GM21786 (cell line): ENCODE measurements at regions not wholly inside any gene's neighbourhood (a gene's known extent, or its start where the extent isn't known, plus 50 kb on each side); places are given as distances from the start of the nearest gene placed in this dataset.

Source experiments
- ATAC-seq: cut with Tn5 transposase; IDR thresholded peaks from one replicate; pipeline ENCODE4 v1.9.1; 2021; ENCODE audit not compliant: unreplicated experiment

- ATAC-seq, result no peak
These were observed 218.0 kb downstream of the TMEM38B start for GRCh38 chr9:105912157-105912862.

- ATAC-seq, result no peak
These were observed 218.6 kb downstream of the TMEM38B start for GRCh38 chr9:105912863-105913516.

GRCh38 chr9:105921057-105921726 lies 226.9 kb downstream of the TMEM38B start:
- no peak for ATAC-seq

GRCh38 chr9:105928416-105928815 lies 234.1 kb downstream of the TMEM38B start:
- no peak for ATAC-seq

DNA sequence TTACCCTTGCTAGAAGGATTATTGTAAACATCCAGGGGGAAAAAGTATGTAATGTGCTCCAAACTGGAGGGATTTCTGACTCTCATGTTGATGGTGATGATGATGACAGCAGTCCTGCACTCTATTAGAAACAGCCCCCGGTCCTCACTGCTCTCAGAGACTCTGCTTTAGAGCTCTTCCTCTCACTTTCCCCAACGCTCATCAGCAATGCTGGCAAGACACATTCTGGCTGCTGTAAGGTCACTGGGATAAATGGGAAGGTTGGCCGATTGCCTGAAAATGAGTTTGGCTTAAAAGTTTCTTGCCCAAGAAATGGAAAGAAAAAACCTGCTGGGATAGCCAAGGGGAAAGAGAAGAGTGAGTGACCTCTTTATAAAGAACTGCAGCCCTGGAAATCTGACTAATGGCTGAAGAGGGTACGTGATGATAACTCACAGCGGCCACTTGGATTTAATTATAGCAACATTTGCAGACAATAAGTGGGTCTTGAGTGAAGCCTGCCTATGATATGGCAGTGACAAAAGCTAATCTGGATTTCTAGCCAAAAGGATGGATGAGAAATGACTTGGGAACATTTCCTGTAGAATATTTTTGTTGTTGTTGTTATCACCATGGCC lies 235.8 kb downstream of the TMEM38B start:
- no peak for ATAC-seq

- no peak for ATAC-seq
These were observed 237.9 kb downstream of the TMEM38B start for GRCh38 chr9:105932276-105932675.

- no peak for ATAC-seq
These were observed 256.1 kb downstream of the TMEM38B start for GRCh38 chr9:105950448-105950847.

DNA sequence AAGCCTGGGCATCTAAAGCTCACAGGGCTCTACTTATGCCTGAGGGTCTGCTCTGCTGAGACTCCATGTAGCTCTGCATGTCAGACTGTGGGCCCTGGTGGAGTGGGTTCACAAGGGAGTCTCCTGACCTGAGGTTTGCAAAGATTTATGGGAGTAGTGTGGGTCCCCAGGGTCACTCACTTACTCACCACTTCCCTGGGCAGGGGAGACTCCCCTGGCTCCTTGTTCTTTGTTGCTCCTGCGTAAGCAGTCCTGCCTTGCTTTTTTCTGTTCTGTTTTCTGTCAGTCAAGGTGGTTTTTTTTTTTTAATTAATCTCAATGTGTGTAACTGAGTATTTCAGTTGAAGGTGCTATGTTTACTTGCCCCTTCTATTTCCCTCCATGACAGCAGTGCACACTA lies 256.6 kb downstream of the TMEM38B start:
- peak; percentile 60 for ATAC-seq

DNA sequence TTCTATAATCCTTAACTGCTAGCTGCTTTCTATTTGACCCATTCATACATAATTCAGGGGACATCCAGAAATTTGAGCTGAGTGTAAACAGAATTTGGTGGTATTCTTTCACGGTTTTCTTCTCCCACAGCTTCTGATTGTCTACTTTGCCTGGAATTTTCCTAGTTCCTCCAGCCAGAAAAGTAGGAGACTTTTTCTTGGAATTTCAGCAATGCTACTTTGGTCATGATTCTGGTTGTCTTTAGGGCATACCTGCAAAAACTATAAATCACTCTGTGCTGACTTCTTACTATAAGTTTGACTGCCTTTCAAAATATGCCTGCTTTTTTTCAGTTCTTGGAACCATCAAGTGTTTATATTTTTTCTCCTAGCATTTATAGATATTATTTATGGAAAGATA lies 260.2 kb downstream of the TMEM38B start:
- no peak for ATAC-seq

DNA sequence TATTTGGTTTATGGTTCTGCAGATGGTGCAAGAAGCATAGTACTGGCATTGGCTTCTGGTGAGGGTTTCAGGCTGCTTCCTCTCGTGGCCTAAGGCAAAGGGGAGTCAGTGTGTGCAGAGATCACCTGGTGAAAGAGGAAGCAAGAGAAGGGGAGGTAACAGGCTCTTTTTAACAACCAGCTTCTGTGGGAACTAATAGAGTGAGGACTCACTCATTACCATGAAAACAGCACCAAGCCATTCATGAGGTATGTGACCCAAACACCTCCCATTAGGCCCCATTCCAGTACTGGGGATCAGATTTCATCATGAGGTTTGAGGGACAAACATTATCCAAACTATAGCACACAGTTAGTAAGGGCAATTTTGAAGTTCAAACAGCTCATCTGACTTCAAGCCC lies 263.5 kb downstream of the TMEM38B start:
- no peak for ATAC-seq

GRCh38 chr9:105958587-105958986 lies 264.2 kb downstream of the TMEM38B start:
- ATAC-seq, result no peak

- no peak for ATAC-seq
These were observed 265.2 kb downstream of the TMEM38B start for GRCh38 chr9:105959531-105959930.

- ATAC-seq, result no peak
These were observed 269.2 kb downstream of the TMEM38B start for GRCh38 chr9:105963343-105964099.

- ATAC-seq, result no peak
These were observed 269.8 kb downstream of the TMEM38B start for GRCh38 chr9:105964156-105964555.

DNA sequence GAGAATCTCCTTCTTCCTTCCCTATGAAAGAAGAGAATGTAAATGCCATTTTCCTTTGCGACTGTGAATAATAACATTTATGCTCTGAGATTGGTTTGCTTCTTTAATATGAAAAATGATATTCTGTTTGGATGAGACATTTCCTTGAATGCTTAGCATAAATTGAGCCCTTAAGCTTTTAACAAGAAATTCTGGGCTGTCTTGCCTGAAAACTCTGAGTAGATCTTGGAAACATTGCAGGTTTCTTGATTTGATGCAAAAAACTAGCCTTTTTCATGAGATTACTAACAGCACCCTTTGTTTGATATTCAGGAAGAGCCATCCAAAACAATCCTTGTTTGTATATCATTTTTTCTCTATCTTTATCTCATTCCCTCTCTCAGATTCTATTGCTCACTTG lies 272.5 kb downstream of the TMEM38B start:
- ATAC-seq, result no peak

DNA sequence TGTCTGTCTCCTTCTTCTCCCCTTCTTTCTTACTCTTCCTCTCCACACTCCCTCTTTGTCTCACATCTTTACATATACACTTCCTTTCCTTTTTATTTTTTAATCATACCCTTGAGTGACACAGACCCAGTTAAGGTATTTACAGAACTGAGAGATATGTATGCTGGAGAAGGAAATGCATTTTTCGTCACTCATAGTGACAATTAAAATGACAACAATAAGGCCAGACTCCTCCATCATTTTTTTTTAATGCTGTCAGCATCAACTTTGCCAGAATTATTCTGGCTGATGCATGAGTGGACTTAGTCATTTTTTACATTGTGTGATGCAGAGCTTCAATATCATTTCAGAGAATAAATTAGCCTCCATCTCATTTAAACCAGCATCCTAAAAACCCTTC lies 272.9 kb downstream of the TMEM38B start:
- ATAC-seq, result no peak

GRCh38 chr9:105967797-105968196 lies 273.5 kb downstream of the TMEM38B start:
- ATAC-seq, result no peak

- ATAC-seq, result no peak
These were observed 274.6 kb downstream of the TMEM38B start for GRCh38 chr9:105968811-105969466.

DNA sequence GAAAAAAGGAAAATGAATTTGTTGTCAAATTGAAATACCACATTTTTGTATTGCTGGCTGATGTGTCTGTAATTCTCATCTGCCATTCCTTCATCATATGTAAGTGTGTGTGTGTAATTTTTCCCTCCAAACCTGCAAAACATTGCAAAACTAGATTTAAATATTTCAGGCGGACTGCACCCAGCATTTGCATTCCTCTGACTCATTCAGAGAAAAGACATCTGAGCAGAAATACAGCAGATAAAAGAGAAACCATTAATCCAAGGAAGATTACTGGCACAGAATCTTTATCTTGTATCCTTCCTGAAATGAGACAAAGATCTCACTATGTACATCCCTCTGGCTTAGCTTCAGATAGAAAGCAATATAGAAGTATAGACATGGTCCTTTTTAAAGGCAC lies 275.3 kb downstream of the TMEM38B start:
- no peak for ATAC-seq

DNA sequence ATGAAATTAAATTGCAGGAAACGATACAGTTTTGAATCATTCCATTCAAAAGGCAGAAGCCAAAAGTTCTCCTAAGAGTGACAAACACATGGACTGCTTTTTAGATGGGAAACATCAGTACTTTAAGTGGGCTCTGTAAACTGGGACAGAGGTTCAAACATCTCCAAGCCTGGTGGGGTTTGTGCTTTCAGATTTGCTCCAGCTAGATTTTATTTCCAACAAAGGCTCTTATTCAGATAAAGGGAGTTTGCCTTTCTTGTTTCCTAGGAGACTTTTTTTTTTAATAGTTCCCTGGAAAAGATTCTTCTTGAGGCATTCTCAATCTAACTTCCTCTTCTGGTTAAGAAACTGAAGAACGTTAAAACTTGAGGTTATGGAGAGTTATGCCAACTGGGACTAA lies 277.6 kb downstream of the TMEM38B start:
- ATAC-seq, result no peak
